ENCODE measurements at regions not wholly inside any gene's neighbourhood (a gene's known extent, or its start where the extent isn't known, plus 50 kb on each side); places are given as distances from the start of the nearest gene placed in this dataset.
"Not testable (repeated sequence)": the region's sequence is repeated elsewhere in the genome, so short reads cannot be mapped to it uniquely, and the experiment has no call there.

DNA sequence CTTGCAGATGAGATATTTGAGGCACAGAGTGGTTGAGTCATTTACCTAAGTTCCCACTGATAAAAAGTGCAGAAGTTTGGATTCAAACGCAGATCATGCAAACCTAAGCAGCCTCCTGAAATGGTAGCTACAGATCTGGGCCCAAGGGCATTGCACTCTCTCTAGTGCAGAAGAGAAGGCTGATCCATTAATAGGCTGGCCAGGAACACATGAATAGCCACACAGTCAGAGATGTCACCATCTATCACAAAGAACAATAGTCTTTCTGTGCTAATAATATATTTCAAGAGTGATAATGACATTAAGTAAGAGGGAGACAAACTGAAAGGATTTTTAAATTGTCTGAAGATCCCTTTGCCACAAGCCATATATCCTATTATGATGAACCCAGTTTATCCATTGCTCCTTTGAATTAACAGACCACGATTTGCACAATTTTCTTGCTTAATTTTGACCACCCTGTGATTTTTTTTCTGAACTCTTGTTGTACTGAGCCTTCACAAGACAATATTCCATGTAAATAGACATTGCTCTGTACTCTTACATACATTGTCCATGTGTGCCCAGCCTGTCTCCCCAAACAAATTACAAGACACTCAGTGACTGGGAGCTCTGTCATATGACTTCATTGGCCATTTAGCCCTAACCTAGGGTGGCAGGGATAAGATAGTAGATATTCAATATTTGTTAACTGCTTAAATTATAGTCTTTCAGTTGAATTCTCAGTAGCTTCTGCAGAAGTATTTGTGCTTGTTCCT is 112.4 kb upstream of the RBPJ start:
- no peak for DNase-seq (ENCODE audit: low spot score)

DNA sequence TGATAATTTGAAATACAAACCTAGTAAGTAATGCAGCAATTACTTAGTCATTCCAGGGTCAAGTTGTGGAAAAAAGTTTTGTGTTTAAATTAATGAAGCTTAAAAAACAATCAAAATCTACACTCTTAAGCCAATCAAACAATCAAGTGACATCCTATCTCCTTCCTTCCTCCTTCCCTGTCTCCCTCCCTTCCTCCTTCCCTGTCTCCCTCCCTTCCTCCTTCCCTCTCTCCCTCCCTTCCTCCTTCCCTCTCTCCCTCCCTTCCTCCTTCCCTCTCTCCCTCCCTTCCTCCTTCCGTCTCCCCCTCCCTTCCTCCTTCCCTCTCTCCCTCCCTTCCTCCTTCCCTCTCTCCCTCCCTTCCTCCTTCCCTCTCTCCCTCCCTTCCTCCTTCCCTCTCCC is 111.4 kb upstream of the RBPJ start:
- not testable (repeated sequence) for DNase-seq (ENCODE audit: low spot score)

DNA sequence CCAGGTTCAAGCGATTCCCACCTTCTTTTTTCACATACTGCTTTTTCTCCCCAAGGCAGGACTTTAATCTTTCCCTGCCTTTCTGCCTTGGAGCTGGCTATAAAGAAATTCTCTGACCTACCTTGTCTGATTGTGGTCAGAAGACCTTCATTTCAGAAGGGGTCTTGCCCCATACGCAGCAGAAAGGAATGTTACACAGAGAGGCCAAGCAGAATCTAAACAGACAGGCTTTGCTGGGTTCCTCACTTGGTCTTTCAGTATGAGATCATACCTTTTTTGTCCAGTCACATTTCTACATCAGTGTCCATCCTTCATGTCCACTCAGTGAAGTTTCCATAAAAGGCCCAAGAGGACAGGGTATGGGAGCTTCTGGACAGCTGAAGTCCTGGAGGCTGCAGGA is 108.3 kb upstream of the RBPJ start:
- DNase-seq (ENCODE audit: low spot score), result no peak

DNA sequence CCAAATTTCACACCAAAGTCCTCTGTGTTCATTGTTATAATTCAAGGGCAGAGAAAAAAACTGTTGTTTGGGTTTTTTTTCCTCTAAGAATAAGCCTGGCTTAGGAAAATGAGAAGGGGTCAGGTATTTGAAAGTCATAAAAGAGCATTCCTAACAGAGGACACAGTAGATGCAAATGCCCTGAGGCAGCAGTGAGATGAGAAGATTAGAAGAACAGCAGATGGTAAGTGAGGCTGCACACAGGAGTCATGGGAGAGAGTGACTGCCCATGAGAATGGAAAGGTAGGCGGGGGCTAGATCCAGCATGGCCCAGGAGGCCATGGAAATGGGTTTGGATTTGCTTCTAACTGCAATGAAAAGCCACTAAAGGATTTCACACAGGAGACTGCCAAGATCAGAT is 107.5 kb upstream of the RBPJ start:
- no peak for DNase-seq (ENCODE audit: low spot score)

DNA sequence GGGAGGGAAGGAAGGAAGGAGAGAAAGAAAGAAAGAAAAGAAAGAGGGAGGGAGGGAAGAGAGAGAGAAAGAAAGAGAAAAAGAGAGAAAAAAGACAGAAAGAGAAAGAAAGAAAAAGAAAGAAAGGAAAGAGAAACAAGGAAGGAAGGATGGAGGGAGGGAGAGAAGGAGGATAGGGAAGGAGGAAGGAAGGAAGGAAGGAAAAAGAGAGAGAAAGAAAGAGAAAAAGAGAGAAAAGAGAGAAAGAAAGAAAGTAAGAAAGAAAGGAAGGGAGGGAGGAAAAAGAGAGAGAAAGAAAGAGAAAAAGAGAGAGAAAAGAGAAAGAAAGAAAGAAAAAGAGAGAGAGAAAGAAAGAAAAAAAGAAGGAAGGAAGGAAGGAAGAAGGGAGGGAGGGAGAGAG is 105.8 kb upstream of the RBPJ start:
- no peak for DNase-seq (ENCODE audit: low spot score)

DNA sequence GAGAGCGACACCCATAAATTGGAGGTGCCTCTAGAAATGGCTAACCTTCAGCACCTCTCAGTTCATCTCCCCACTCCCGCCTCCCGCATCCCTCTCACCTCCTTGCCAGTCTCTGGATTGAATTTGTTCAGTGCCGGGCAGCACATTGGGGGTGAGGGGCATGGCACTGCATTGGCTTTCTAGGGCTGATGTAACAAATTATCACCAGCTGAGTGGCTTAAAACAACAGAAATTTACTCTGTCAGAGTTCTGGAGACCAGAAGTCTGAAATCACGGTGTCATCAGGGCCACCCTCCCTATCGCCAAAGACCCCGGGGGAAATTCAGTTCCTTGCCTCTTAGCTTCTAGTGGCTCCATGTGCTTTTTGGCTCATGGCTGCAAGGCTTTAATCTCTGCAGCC is 105.1 kb upstream of the RBPJ start:
- no peak for DNase-seq (ENCODE audit: low spot score)

DNA sequence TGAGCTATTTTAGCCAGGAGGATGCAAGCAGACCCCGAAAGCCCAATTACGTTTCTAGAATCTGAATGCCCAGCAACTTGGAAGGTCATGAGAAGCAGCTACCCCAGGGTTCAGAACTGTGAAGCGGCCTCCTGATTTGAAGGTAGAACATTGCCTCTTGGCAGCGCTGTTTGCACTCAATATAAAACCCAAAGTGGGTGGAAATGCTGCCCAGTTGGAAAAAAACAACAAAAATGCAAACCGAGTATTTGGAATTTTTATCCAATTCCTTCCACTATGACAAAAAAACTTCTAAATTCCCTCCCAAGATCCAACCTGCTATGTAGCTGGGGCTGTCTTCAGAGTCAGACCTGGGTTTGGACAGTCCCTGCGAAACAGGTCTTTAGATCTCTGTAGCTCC is 103.3 kb upstream of the RBPJ start:
- no peak for DNase-seq (ENCODE audit: low spot score)

DNA sequence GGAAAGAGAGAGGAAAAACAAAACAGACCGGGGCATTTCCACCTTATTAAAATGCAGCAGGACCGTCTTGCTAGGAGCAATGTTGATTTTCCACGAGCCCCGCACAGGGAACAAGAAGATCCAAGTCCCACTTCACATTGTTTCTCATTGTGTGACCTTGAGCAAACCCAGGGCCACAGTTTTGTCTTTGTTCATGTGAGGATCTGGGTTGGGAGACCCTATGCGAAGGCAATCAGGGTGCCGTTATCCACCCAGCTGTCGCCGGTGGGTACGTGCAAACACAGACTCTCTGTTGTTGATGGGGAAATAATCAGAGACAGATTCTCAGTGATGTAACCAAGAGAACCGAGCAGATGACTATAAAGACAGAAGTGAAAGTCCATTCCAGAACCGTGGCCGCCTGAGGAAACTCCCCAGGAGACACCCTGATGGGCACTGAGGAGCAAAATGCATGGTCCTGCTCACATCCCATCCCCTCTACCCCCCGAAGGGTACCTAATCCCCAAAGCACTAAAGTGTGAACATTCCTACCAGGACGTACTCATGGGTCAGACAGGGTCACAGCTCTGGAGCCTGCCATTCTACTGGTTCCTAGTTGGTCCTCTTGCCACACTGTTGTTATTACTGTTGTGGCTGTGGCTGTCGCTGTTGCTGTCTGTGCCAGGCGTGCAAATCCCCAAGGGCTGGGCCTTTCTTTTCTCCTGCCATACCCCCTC is 102.7 kb upstream of the RBPJ start:
- no peak for DNase-seq (ENCODE audit: low spot score)

DNA sequence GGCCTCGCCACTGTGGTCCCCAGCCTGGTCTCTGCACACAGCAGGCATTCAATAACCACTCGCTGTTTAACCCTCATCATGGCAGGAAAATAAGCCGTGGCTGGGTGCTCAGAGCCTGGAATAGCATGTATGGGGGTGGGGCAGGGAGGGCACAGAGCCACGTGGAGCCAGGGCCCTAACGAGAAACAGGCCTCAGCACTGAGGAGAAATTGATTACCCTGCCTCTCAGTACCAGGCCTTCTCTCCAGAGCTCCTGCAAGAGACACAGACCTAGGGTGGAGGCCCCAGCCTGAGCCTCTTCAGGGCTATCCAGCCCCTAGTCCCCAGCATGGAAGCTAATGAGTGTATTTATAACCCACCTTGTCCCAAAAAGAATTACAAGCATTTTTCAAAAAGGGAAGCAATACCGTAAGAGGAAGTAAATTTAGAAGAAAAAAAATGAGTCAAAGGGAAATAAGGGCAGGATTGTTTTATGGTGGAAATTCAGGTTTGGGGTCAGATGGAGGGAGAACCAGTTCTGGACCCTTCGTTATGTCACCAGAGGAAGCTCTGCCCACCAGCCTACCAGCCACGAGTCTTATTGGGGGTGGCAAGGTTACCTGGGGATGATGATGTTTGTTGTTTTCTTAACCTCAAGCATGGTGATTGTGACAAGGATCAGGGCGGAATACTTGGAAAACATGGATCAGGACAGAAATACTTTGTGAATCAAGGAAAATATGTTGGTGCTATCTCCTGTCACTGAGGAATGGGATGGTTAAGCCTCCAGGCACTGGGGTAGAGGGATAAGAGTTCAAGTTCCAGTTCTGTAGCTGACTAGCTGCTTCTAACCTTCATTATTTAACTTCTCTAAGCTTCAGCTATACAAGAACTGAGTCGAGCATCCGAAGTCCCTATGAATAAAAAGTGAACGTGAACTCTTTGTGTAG is 101.9 kb upstream of the RBPJ start:
- DNase-seq (ENCODE audit: low spot score), result no peak

DNA sequence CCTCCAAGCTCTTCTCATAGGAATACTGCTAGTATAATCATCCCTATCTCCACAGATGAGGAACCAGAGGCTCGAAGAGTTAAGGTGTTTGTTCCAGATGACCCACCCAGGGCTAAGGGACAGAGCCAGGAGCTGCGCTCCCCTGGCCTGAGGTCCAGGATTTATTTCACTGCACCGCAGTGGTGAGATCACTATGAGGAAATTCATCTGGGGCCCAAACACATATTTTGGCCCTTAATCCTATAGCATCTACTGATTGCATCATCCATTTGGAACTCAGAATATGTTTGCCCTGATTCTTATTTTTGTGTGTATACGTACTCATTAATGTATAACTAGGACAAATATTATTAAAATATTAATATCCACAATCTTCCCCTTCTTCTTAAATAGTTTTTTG is 100.1 kb upstream of the RBPJ start:
- no peak for DNase-seq (ENCODE audit: low spot score)

DNA sequence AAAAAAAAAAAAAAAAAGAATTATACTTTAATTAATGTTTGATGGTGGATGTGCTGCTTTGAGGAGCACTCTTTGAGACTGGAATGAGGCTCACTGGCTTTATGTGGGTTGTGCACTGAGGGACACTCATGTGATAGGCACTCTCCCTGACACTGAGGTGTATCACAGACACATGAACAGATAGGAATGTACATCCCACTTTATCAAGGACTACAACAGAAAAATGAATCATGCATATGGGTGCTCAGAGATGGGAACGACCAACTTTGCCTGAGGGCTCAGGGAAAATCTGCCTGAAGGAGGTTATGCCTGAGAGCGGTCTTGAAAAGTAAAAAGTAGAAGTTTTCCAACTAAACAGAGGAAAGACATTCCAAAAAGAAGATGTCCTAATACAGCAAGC is 97.7 kb upstream of the RBPJ start:
- DNase-seq (ENCODE audit: low spot score), result no peak

DNA sequence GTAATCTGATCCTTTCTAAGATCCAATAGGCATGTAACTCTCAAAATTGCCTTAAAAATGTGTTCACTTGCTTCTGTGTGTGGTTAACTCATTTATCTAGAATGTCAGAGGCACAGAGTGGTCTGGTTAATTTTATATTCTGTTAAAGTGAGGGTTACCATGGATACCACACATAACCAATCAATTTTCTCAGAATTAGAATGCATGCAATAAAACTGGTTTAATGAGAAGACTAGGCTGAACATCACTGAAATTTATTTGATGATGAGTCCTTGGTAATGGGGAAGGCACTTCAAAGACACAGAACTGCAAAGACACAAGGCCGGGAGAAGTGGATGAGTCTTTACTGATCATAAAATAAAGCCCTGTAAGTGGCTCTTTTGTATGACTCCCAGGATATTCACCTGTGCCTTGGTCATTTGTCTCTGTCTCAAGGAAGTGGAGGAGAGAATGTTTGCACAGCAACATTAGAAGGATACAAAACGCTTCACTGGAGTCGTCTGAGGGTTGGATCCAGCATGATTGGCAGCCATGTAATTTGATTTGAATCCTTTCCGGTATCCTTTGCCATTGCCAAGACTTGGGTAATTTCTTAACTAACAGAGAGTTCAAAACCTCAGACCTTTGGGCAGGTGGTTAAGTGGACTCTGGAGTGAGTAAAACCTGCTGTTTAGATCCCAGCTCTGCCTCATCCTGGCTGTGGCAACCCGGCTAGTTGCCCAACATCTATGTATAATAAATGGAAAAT is 94.0 kb upstream of the RBPJ start:
- no peak for DNase-seq (ENCODE audit: low spot score)

DNA sequence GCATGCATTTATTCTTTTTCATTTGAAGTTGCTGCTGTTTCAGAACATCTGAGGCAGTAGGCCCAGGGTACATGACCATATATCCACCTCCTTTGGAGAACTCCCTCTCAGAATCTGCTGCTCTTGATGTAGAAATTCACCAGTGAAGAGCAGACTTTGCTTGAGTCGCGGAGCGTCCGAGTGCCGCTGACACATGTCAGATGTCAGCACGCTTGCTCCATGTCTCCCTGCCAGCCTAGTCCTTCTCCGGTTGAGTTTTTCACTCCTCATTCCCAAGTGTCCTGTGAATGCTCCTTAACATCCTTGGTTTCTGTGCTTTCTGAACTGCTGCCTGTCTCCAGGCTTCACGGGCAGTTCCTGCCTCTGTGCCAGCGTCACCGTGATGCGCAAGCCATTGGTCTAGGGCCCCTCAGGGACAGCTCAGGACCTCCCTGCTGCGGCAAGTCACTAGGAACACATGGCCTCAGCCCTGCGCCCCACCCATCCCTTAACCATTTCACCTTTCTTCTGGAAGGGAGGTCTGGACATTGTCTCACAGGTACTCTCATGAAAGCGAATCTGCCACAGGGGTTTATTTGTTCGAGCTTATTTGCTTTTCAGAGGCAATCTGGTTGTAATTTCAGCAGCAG is 93.1 kb upstream of the RBPJ start:
- DNase-seq (ENCODE audit: low spot score), result no peak

DNA sequence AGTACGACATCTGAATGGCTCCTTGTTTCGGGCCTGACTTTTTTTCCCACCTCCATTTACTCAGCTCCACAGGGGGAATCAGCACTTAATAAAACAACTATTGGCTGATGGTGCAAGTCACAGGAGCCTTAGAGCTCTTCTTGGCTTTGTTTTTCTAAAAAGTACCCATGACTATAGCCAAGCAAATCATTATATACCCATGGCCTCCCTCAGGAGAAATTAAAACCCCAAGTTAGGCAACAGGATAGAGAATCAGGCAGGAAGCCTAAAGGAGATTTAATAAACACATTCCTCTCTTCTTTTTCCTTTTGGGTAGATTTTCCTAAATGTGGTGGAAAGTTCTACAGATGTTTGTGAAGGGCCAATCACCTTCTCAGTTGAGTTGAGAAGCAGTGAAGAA is 91.9 kb upstream of the RBPJ start:
- no peak for DNase-seq (ENCODE audit: low spot score)

DNA sequence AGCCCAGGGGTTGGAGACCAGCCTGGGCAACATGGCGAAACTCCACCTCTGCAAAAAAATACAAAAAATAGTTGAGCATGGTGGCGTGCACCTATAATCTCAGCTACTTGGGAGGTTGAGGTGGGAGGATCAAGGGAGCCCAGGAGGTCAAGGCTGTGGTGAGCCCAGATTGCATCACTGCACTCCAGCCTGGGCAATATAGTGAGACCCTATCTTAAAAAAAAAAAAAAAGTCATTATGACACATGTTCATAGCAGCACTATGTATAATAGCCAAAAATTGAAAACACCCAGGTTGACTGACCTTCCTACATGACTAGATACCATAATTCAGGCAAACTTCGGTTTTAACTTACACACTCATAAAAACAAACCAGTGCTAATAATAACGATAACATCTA is 90.8 kb upstream of the RBPJ start:
- DNase-seq (ENCODE audit: low spot score), result no peak

DNA sequence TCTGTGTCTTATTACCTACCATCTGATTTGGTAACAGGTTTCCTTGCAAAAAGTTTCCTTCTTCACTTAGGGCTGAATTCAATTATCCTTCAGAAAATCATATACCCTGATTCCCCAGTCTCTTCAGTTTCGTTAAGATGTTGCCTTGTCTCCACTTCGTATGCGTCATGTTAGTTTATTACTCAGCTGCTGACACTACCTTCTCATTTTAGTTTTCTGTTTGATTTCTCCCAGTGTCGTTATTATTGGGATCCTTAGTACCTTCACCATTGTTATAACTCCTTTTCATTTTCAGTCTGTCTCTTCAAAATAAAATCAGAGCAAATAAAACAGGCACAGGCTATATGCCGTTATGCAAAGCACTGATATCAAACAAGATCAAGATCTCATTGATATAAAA is 87.5 kb upstream of the RBPJ start:
- no peak for DNase-seq (ENCODE audit: low spot score)

DNA sequence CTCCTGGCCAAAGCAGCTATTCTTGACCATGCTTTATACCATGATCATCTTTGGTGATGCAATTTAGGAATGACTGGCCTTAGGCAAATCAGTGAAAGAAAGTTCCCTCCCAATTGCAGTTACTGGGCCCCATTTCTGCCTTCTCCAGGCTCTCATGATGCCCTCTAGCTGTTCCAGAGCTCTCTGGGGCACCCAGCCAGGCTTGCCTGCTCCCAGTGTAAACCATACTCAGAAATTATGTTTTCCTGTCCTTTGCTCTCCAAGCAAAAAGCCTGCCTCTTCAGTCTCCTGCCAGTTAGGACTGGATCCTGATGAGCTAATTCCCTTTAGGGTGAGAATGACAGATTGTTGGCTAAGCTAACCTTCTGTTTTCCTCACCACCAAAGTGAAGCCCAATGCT is 85.3 kb upstream of the RBPJ start:
- DNase-seq (ENCODE audit: low spot score), result no peak

DNA sequence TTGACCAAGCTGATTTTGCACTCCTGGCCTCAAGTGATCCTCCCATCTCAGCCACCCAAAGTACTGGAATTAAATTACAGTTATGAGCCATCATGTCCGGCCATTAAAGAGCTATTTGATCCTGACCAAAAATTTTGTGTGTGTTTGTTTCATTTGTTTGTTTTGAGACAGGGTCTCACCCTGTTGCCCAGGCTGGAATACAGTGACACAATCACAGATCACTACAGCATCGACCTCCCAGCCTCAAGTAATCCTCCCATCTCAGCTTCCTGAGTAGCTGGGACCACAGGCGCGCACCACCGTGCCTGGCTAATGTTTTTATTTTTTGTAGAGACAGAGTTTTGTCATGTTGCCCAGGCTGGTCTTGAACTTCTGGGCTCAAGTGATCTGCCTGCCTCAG is 82.9 kb upstream of the RBPJ start:
- no peak for DNase-seq (ENCODE audit: low spot score)

DNA sequence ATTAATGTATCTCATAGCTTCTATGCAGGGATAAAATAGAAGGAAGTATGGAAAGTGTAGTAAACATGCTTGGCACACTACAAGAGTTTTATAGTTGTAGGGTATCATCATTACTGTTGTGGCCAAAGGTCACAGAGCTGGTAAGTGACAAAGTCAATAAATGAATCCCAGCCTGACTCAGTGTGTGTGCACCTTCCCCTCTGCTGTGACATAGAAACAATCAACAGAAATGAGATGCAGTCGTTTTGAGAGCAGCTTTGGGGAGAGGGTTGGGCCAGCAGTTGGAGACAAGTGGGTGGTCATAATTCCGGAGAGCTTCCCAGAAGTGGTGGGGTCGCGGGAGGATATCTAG is 82.4 kb upstream of the RBPJ start:
- DNase-seq (ENCODE audit: low spot score), result peak; percentile 77

DNA sequence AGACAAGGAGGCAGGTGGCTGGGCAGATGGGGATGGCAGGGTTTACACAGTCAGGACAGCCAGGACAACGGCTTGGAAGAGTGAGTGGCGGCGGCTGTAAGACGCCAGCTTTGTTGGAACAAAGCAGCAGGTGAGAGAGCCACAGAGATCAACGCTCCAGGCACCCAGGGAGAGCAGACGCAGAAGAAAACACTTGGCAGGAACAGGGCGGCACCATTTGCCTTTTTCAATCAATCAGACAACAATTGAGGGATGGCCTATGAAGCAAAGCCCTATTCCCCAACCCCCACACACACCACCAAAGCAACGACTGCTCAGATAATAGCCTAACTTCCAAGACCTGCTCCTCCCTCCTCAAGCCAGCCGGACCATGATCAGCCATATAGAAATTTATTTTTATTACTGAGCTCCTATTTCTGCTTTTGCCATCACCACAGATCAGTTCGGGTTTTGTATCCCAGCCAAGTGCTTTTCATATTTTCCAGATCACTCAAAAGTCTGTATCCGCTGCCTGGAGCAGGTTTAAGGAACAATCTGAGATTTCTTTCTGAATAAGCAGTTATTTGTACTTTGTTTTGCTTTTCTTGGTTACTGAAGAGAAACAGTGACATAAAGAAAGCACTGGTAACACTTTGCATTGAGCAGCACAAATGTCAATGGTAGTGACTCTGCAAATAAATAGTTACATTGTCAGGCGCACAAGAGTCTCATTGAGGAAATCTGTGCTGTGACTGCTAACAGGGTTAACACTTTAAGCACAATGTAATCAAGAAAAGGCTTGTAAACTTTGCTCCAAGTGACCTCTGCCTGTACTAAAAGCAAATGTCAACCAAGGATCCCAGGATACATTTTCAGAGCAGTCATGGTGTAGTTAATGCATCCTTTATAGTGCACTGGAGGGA is 81.8 kb upstream of the RBPJ start:
- DNase-seq (ENCODE audit: low spot score), result peak; percentile 59

DNA sequence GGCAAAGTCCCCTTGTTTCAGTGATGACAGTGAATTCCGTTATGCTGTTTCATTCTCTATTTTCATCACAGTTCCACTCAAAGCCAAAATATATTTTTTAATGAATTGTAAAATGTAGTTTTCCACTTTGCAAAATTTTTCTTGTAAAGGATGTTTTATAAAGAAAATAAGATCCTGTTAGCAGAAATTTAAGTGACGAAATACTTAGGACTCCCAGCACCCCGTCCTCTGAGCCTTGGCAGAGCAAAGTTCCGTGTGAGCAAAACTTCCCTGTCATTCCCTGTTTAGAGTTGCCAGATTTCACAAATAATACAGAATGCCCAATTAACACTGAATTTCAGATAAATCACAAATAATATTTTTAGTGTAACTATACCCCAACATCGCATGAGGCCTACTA is 81.0 kb upstream of the RBPJ start:
- DNase-seq (ENCODE audit: low spot score), result no peak

Measured in HuH-7 (cell line).